ENCODE measurements at regions not wholly inside any gene's neighbourhood (a gene's known extent, or its start where the extent isn't known, plus 50 kb on each side); places are given as distances from the start of the nearest gene placed in this dataset.

DNA sequence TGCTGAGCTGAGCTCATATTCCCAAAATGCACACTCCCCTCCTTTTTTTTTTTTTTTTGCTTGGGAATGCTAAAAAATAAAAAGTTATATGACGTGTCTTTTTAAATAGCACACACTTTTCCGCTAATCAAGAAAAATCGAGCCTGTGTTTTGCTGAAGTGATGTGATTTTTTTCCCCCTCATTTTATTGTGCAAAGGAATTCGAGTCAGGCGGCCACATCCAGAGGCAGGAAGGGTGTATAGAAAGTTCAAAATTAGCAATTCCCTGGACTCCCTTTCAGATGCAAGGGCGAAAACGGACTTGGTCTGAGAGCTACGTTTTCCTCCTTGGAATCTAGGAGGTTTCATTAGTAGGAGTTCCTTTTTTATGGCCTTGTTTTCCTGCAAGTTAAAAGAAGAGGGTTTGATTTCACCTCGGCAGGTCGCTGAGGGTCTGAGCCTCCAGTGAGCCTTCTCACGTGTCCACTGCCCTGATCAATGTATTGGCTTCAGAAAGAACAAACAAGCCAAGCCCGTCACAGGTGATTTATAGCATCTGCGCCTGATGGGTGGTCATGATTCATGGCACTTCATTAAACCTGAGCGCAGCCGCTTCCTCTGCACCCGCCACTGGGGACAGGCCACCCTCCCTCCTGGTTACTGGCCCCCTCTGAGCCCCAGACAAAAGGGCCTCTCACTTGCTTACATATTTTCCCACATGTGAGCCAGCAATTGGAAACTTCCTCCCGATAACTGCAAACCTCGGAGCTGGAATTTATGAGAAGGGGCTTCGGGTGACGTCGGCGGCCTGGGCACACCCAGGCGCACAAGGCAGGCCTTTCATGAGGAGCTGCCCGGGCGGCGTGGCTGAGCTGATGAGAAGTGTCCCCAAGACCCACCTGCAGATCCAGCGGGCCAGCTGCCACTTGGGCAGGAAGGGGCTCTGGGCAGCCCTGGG is 64.4 kb upstream of the LINC01488 start:
- DNase-seq: no peak

DNA sequence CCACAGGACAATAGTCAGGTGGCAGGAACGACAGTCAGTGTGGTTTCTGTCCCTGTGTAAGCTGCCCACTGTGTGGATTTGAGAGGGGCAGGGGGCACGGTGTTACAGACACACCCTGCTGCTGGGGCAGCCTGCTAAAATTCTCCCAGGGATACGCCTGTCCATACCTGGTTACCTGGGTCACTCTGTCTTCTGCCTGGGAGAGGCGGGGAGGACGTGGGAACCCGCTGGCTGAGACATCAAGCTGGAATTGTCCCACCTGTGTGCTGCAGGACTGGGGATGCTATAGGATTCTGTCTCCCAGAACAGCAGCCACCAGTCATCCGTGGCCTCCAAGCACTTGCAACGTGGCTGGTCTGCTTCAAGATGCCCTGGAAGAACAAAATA is 63.8 kb upstream of the LINC01488 start:
- no peak for DNase-seq

DNA sequence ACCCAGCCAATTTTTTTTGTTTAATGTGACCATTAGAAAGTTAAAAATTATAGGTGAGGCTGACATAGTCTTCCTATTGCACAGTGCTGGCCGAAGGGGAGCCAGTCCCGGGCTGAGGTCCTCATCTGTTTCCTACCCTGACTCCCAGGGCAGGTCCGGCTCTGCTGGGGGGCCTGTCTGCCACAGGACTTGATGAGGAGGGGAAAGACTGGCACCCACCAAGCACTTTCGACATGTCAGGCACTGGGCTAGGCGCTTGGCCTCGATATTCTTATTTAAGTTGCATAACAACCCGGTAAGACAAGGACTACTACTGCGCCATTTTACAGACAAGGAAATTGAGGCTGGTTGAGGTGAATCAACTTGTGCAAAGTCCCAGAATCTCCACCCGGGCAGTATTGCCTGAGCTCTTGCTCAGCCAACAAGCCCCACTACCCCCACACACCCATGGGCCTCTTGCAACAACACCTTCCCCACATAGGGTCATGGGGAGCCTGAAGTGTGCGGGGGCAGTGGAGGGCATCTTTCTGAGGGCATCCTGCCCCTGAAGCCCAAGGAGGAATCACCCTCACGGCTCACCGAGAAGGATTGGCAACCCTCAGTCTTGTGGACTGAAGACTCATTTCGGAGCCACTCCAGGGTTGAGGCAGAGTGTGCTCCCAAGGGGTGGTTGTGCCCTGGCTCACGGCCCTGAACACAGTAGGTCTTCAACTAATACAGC is 62.7 kb upstream of the LINC01488 start:
- no peak for DNase-seq

DNA sequence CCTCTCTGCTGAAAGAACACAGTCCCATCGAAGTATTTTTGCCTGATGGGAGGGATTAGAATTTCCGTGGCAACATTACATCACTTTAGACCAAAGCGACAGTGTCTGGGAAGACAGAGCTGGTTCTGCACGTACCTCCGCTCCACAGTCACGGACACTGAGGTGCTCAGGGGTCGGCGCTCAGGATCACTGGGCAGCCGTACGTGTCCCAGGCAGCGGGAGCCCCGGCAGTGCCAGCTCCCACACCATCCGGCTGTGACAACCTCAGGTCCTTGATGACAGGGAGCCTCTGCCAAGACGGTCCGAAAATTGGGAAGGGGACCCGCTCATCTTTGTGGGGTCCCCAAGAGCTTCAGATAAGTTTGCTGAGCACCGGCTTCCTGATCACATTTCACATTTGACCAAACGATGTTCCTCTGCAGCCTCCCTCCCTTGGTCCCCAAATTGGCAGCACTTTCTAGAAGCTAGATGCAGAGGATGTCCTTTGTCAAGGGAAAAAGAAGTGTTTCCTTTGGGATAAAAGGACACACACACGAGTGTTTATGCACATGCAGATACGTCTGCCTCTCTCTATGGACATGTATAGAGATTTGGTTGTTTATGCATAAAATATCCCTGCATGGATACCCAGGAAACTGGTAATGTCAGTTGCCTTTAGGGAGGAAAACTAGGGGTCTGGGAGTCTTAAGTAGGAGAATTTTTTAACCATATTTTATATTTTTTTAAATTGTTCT is 61.6 kb upstream of the LINC01488 start:
- DNase-seq: no peak

DNA sequence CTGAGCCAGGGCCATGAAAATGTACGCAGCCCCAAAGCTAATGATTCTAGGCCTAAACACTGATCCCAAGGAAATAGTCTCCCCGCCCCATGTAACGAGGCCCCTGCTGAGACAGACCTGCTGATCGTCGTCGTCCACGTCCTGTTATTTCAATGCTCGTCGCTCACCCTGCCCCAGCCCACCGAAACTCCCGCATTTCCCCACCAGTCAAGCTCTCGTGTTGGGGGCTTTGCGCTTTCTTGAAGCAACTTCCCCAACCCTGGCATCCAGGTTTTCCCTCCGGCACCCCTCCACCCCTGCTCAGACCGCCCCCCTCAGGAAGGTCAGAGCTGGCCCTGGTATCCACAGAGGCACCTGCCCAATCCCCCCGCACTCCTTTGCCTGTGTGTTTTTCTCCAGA is 58.8 kb upstream of the LINC01488 start:
- no peak for DNase-seq

DNA sequence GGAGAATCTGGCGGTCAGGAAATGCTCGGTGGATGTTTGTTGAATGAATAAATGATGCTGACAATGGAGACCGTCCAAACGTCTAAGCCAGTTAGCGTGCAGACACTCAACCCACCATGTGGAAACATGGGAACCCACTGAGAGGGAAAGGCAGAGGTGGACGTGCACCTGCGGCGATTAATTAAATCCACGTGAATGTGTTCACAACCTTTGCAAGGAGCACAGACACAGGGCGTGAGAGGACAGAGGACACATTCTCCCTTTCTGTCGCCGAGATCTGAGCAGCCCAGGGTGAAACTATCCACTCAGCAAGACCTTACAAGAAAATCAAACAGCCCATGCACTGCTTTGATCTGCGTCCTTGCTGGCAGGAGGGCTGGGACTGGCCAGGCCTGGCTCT is 58.3 kb upstream of the LINC01488 start:
- DNase-seq: no peak

DNA sequence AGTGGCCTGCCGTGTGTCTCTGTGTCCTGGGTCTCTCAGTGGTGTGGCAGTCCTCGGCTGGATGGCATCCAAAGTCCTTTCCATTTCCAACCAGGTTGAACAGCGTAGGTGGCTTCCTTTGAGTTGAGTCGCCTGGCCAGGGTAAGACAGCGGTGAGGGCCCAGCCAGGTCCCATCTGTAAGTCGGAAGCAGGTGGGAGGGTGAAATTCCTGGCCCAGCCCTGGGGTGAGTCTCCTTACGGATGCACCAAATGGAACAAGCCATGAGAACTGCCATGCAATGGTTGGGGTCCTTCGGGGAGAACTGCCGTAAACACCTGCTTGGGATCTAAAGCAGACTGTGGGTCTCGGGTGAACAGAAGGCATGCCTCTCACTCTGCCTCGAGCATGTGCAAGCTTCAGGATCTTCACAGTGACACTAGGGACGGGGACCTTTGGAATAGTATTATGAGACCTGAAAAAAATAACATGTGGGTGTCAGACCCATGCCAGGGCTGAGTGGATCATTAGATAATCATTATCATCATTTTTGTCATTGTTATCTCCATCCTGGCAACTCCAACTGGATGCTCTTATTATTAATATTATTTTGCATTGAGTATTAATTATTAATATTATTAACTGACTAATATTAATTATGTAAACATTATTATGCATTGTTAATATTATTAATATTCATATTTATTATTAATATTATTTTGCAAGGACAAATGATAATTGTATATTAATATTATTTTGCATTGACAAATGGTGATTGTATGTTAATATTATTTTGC is 57.7 kb upstream of the LINC01488 start:
- DNase-seq: no peak

DNA sequence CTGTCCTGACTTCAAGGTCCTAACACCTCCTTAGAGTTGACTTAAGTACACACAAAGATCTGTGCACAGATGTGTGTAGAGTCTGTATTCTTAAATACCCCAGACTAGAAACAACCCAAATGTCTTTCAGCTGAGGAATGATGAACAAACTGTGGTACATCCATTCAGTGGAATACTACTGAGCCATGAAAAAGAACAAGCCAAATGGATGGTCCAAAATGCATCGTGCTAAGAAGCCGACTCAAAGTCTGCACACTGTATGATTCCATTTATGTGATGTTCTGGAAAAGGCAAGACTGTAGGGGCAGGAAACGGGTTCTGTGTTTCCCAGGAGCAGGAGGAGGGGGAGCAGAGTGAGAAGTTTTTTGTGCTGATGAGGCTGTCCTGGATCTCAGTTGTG is 56.7 kb upstream of the LINC01488 start:
- no peak for DNase-seq

DNA sequence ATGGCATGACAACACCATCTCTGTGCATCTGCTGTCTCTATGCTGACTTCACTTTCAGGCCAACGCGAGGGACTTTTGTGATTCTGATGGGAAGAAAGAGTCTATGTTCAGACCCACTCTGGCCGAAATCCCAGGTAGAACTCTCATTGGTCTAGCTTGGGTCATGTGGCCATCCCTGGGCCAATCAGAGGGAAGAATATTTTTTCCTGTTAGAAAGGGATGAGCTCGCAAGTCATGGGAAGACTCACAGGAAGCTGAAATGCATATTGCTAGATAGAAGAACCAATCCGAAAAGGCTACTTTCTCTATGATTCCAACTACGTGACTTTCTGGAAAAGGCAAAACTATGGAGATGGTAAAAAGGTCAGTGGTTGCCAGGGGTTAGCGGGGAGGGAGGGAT is 56.0 kb upstream of the LINC01488 start:
- no peak for DNase-seq

DNA sequence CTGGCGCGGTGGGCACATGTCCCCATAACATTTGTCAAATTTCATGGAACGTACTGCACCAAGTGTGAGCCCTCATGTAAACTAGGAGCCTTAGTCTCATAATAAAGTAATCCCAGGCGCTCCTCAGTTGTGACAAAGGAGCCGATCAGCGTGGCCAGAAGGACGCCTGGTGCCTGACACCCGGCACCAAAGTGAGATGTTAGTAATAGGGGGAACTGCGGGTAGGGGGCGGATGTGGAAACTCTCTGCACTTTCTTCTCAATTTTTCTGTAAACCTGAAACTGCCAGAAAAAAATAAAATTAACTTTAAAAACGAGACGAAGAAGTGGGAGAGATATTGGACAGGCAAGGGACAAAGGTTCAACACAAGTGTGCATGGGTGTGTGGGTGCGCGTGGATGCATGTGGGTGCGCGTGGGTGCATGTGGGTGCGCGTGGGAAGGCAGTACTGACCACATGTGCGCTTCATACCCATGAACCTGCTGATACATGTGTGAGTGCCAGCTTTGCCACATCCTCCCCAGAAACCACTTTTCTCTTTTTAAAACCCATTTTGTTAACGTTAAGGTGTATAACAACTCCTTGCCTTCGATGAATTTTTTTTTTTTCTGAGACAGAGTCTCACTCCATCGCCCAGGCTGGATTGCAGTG is 55.4 kb upstream of the LINC01488 start:
- DNase-seq: no peak

DNA sequence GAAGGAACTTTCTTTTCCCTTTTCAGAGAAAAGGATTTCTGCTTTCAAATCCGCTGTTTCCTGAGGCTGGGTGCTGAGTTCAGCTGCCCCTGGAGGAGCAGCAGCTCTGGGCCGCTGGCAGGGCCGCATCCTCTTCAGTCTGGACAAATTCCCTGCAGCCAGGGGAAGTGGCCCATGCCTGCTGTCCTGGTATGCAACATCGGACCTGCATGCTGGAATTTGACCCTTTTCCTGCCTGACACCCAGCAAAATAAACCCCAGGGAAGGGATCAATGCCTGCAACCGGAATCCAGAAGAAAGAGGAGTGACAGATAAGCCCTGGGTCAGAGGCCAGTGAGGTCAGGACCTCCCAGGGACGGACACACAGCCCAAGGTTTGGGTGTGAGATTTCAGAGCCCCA is 54.1 kb upstream of the LINC01488 start:
- DNase-seq: no peak

DNA sequence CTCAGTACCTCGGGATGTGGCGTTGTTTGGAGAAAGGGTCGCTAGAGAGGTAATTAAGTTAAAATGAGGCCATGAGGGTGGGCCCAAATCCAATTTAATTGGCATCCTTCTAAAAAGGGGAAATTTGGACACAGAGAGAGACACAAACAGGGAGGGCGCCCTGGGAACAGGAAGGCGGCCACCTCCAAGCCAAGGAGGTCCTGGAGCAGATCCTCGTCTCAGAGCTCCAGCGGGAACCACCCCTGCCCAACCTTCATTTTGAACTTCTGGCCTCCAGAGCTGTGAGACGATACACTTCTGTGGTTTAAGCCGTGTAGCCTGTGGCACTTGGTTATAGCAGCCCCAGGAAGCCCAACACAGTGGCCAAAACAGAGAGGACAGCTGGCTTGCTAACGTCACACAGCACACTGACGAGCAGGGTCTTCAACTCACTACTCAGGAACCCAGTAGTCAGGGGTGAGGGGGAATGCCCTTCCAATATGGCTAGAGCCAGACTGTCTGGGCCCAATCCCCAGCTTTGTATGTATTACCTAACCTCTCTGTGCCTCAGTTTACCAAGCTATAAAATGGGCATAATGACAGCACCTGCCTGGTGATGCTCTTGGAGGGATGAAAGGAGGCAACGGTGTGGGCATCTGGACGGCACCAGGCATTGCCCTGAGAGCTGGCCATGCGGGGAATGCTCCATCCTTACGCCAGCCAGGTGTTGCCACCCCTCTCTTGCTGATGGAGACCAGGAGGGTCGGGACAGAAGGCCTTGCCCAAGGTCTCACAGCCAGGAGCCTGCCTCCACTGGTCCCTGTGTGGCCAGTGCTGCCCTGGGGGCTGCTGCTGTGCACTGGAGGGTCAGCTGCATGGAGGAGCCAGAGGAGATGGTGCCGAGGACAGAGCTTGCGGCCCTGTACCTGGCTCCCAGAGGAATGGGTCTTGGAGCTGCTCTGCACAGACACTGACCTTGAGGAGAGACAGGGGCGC is 53.3 kb upstream of the LINC01488 start:
- DNase-seq: no peak

DNA sequence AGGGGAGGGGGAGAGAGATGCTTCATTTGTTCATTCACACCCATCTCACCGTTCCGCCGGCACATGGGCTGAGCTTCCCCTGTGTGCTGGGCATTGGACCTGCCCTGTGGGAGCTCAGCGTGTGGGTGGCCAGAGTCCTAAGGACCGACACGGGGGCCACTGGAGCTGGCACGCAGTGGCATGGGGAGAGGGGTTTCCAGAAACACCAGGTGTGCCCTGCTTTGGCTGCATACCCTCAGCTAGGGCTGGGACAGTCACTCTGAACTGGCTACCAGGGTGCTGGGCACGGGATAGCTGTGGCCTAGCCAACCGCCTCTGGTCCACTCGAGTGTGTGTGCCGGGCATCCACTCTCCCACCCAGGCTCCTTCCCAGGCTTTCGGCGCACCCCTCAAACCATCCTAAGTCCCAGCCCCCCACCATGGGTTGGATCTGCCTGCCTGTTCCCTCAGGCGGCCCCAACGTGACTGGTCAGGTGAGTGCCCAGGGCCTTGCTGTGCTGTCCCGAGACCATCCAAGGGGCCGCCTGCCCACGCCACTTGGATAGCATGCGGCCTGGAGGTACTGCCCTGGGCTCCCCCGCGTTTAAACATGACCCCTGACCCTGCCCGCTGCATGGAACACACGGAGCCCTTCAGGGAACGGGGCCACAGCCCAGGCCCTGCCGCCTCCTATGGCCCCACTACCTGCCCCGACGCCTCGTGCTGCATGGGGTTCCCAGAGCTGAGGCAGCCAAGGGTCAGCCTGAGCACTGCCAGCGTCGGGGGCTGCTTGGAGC is 51.6 kb upstream of the LINC01488 start:
- no peak for DNase-seq

DNA sequence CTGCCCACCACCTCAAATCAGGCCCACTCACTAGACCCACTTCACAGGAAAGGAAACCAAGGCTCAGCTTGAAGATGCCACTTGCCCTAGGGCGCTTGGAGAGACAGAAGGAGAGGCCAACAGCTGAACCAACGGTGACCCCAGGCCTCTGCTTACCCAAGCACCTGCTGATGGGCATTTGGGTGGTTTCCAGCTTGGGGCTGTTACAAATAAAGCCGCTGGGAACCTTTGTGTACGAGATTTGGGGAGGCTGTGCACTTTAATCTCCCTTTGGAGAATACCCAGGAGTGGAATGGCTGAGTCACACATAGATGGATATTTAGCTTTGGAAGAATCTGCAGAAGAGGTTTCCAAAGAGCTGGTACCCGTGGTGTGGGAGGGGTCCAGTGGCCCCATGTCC is 50.9 kb upstream of the LINC01488 start:
- no peak for DNase-seq

DNA sequence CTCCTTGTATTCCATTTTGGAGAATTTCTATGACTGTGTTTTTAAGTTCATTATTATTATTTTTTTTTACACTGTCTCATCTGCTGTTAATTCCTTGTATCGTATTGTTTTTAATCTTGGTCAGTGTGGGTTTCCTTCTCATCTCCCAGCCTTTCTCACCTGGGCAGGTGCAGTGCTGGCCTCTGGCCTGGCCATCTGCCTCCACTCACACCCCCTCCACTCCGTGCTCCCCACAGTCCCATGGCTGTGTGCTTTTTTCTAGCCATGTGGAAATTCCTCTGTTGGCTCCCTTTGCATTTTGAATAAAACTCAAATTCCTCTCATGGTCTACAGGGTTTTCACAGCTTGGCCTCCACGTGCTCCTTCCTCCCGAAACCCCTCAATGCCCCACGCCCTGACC is 50.3 kb upstream of the LINC01488 start:
- no peak for DNase-seq

Measured in activated CD8-positive, alpha-beta memory T cell treated with anti-CD3 and anti-CD28 coated beads, Interleukin-2, amount 50 U/mL, for 4 hours (primary cell).